Subcutaneous abdominal adipose tissue (tissue), 5 donors: ENCODE measurements at regions not wholly inside any gene's neighbourhood (a gene's known extent, or its start where the extent isn't known, plus 50 kb on each side); places are given as distances from the start of the nearest gene placed in this dataset.

Experiments
- H3K27ac ChIP-seq: one replicate; pipeline ENCODE4 v1.7.0; 2013; ENCODE audit warnings: low read depth, mild to moderate bottlenecking, inconsistent platforms, low read length, moderate library complexity
- H3K27me3 ChIP-seq, 5 donors: one replicate each; pipeline ENCODE4 v1.7.0; 2013; ENCODE audit warnings: low read length in 5 of 5, inconsistent platforms in 1 of 5; ENCODE audit not compliant: control insufficient read depth in 5 of 5, insufficient read depth in 4 of 5
- H3K36me3 ChIP-seq, 5 donors: one replicate each; pipeline ENCODE4 v1.7.0; 2013; ENCODE audit warnings: low read length in 5 of 5; ENCODE audit not compliant: control insufficient read depth in 5 of 5, insufficient read depth in 5 of 5
- H3K4me1 ChIP-seq, 5 donors: one replicate each; pipeline ENCODE4 v1.7.0; 2013; ENCODE audit warnings: low read length in 5 of 5, mild to moderate bottlenecking in 3 of 5, moderate library complexity in 1 of 5; ENCODE audit not compliant: control insufficient read depth in 5 of 5, insufficient read depth in 5 of 5
- H3K4me3 ChIP-seq, 5 donors: one replicate each; pipeline ENCODE4 v1.7.0; 2013; ENCODE audit warnings: low read length in 5 of 5, low read depth in 1 of 5
- H3K9ac ChIP-seq, 5 donors: one replicate each; pipeline ENCODE4 v1.7.0; 2013; ENCODE audit warnings: low read length in 5 of 5, mild to moderate bottlenecking in 4 of 5, moderate library complexity in 3 of 5
- H3K9me3 ChIP-seq, 5 donors: one replicate each; pipeline ENCODE4 v1.7.0; 2013; ENCODE audit warnings: low read length in 5 of 5; ENCODE audit not compliant: control insufficient read depth in 5 of 5
- donor health status: healthy.
- donor health status: healthy.
- donor health status: healthy.
- donor health status: healthy.
- donor health status: healthy.

DNA sequence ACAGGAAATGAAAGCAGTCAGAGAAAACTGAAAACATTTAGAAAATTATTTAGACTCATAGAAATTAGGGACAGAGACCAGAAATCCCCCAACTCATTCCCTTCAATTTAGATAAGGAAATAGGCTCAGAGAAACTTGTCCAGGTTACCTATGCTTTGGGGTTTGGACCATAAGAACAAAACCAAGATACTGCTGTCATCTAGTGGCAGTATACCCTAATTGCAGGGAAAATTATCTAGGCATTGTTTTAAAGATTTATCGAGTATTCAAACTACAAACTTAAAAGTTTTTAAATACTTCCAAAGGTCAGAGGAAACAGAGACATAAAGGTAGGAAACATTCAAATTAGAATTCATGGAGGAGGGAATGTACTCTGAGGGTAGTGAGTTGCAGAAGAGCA, 67.0 kb upstream of the KLHL13 start:
- H3K9me3 ChIP-seq = peaks cover 0 to 3% (median 0%) of the 10 kb centered on the region in 5 donors
- H3K4me3 ChIP-seq = no peak overlapping the region
- H3K36me3 ChIP-seq = no peaks in the 10 kb centered on the region
- H3K27ac ChIP-seq = no peak overlapping the region
- H3K4me1 ChIP-seq = no peaks in the 10 kb centered on the region
- peaks cover 0 to 3% (median under 1%) of the 10 kb centered on the region in 5 donors for H3K27me3 ChIP-seq
- no peak overlapping the region for H3K9ac ChIP-seq

DNA sequence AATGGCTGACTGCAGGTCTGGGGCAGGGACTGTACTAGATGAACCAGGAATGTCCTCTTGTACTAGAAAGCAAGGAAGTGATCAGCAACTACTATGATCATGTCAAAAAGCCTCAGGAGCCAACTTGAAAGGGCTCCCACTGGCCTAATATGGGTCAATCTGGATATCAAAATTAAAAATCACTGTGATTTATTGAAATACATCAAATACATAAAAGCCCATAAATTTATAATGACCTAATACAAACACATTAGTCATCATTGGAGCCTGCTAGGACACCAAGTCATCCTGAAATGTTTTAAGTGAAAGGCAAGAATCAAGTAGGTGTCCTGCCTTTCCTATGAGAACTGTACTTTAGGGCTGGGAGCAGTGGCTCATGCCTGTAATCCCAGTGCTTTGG, 70.5 kb upstream of the KLHL13 start:
- H3K27me3 ChIP-seq = peaks cover 0 to 6% (median 3%) of the 10 kb centered on the region in 5 donors
- H3K4me1 ChIP-seq = no peaks in the 10 kb centered on the region
- no peak overlapping the region for H3K9ac ChIP-seq
- H3K4me3 ChIP-seq = no peak overlapping the region
- H3K9me3 ChIP-seq = peaks cover 0 to 3% (median 0%) of the 10 kb centered on the region in 5 donors
- H3K27ac ChIP-seq = no peak overlapping the region
- H3K36me3 ChIP-seq = no peaks in the 10 kb centered on the region

DNA sequence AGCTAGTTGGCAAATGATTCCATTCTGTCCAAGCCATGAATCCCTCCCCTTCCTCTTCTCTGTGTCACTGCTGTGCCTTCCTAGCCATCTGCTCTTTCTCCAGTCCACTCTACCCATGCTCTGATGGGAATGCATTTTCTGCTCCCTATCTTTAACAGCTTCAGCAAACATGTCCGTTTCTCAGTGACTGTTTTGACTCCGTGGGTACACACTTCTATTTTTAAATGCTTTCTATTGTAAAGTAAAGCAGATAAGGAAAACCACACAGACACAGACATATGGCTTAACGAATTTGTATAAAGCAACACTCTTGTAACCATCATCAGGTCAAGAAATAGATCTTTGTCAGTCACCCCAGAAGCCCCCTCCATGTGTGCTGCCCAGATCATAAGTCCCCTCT, 72.4 kb upstream of the KLHL13 start:
- Histone ChIP-seq H3K9me3 (peaks cover 0 to under 1% (median 0%) of the 10 kb centered on the region in 5 donors), H3K36me3 (no peaks in the 10 kb centered on the region), H3K4me1 (no peaks in the 10 kb centered on the region), H3K9ac (no peak overlapping the region), H3K27ac (no peak overlapping the region), H3K4me3 (no peak overlapping the region), H3K27me3 (peaks cover 0 to 6% (median 3%) of the 10 kb centered on the region in 5 donors)

DNA sequence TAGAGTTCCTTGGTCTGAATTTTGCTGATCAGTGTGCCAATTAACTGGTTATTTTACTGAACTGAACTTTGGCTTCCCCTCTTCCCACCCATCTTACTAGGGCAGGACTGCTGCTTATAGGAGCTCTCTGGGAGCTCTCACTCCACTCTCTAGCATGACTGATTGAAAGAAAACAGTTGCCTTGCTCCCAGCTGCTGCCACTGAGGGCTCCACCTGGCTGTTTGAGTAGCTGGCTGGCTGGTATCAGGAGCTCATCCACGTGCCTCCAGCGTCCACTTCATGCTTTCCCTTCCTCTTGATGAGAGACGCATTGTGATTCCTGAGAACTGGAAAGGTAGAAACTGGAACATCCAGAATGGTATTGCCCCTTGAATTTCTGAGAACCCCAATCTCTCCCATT, 73.0 kb upstream of the KLHL13 start:
- Histone ChIP-seq H3K36me3 (no peaks in the 10 kb centered on the region), H3K27ac (no peak overlapping the region), H3K4me3 (no peak overlapping the region), H3K4me1 (no peaks in the 10 kb centered on the region), H3K27me3 (peaks cover 0 to 6% (median 3%) of the 10 kb centered on the region in 5 donors), H3K9ac (no peak overlapping the region), H3K9me3 (no peaks in the 10 kb centered on the region)

DNA sequence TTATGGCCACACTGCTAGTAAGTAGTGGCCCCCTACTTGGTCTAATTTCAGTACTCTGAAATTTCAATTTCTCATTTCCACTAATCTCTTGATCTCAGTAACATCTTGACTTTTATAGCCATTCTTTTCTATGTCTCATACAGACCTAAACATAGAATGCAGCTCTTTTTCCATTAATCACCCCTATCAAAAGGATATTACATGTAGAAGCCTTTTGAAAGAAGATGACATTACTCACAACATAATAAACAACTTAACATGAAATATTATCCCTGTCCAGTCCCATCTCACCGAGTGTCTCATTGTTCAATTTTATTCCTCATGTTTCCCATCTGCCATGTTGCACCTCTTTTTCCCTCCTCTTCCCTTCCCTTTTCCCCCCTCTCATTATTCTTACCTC, 81.1 kb upstream of the KLHL13 start:
- Histone ChIP-seq H3K4me1 (no peaks in the 10 kb centered on the region), H3K9ac (no peak overlapping the region), H3K27ac (no peak overlapping the region)

DNA sequence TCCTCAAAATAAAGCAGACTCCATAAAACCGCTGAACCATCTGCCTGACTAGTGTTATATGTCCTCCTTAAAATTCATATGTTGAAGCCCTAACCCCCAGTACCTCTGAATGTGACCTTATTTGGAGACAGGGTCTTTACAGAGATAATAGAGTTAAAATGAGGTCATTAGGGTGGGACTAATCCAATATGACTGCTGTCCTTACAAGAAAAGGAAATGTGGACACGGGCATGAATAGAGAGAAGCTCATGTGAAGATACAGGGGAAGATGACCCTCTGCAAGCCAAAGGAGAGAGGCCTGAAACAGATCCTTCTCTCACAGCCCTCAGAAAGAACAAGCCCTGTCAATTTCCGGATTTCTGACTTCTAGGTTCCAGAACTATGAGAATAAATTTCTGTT, 82.0 kb upstream of the KLHL13 start:
- H3K27me3 ChIP-seq = no peaks in the 10 kb centered on the region
- peaks cover 0 to 6% (median 0%) of the 10 kb centered on the region in 5 donors for H3K9me3 ChIP-seq

More for the DNA sequence above, 81.1 kb upstream of the KLHL13 start:
- Histone ChIP-seq H3K27me3 (no peaks in the 10 kb centered on the region), H3K36me3 (no peaks in the 10 kb centered on the region), H3K9me3 (peaks cover 0 to 6% (median 0%) of the 10 kb centered on the region in 5 donors), H3K4me3 (no peak overlapping the region)

DNA sequence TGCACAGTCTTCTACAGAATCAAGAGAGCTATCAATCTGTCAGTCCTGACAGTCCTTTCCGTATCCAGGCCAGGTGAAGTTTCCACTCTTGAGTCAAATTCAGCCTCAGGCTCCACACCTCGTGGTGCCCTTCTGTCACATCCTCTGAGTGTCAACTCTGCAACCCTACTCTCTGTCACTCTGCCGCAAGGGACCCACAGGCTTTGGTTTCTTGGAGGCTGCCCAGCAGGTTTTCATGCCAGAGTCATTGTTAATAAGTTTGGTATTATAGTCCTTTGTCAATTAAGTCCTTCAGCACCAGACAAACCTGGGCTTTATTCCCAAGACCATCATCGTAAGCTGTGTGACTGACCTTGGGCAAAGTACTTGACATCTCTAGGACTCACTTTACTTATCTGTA, 83.4 kb upstream of the KLHL13 start:
- no peak overlapping the region for H3K9ac ChIP-seq
- no peaks in the 10 kb centered on the region for H3K36me3 ChIP-seq
- H3K27me3 ChIP-seq = no peaks in the 10 kb centered on the region
- peaks cover 0 to 6% (median 0%) of the 10 kb centered on the region in 5 donors for H3K9me3 ChIP-seq
- H3K4me3 ChIP-seq = no peak overlapping the region
- H3K4me1 ChIP-seq = no peaks in the 10 kb centered on the region
- no peak overlapping the region for H3K27ac ChIP-seq

More for the DNA sequence above, 82.0 kb upstream of the KLHL13 start:
- no peak overlapping the region for H3K9ac ChIP-seq
- H3K4me1 ChIP-seq = no peaks in the 10 kb centered on the region
- H3K4me3 ChIP-seq = no peak overlapping the region
- H3K36me3 ChIP-seq = no peaks in the 10 kb centered on the region
- no peak overlapping the region for H3K27ac ChIP-seq

DNA sequence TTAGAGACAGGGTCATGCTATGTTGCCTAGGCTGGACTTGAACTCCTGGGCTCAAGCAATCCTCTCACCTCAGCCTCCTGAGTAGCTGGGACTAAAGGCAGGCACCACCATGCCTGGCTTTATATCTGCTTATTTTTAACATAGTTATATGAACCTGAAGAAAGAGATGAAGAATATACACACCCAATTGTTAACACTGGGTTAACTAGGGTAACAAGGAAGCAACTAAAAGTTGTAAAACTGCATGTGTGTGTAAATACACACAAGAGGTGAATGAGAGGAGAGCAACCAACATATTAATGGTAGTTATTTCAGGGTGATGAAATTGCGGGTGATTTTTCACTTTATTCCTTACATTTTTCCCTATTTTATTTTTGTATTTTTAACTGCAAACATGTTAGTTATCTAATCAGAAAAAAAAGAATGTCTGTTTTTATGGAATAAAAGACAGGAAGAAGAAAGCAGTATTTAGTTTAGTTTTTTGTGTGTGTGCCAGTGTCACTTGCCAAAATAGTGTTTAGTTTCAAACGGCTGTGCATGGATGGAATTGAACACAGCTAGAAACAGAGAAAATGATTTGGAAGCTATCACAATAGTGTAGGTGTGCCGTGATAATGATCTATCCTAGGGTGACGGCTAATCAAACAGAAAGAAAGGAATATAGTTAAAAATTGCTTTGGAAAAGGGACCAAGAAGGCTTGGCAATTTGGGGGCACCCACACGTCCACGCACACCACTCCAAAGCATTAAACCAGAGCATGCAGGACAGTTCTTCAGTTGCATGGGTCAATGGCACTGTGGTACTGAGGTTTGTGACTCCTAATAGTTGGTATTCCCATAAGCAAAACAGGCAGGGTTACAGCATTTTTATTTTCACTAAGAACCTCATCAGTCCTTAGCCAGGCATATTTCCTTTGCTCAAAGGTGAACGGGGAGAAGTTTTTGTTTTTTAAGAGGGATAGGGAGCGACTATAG, 89.1 kb upstream of the KLHL13 start:
- Histone ChIP-seq H3K36me3 (no peaks in the 10 kb centered on the region), H3K27ac (no peak overlapping the region), H3K27me3 (peaks cover 0 to 2% (median 0%) of the 10 kb centered on the region in 5 donors), H3K4me3 (no peak overlapping the region), H3K9ac (no peak overlapping the region), H3K4me1 (no peaks in the 10 kb centered on the region), H3K9me3 (peaks cover 0 to 6% (median 0%) of the 10 kb centered on the region in 5 donors)

DNA sequence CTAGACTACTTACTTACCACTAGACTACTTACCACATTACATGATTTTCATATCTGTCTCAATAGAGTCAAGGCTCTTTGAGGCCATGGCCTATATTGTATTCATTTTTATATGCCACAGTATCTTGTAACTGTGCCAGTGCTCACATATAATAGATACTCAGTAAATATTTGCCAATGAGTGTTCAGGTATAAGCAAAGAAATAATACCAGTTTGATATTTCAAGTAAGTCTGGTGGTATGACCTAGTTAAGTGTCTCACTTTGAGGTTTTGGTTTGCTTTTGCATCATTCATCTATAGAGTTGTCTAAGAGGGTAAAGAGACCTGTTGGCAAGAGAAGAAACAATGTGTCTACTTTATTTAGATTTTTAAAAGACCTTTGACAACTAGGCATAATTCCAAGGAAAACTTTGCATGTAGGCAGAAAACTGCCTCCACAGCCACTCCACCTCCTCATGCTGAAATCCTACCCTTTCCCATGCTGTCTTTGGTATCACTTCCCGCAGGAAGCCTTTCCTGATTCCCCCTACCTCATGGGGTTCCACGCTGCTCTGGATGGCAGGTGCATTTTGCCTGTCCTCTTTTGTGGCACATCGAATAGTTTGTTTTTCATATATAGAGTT, 91.3 kb upstream of the KLHL13 start:
- Histone ChIP-seq H3K27ac (no peak overlapping the region), H3K9me3 (no peaks in the 10 kb centered on the region), H3K27me3 (peaks cover 0 to 9% (median 5%) of the 10 kb centered on the region in 5 donors), H3K9ac (no peak overlapping the region), H3K4me3 (no peak overlapping the region), H3K36me3 (no peaks in the 10 kb centered on the region), H3K4me1 (no peaks in the 10 kb centered on the region)

DNA sequence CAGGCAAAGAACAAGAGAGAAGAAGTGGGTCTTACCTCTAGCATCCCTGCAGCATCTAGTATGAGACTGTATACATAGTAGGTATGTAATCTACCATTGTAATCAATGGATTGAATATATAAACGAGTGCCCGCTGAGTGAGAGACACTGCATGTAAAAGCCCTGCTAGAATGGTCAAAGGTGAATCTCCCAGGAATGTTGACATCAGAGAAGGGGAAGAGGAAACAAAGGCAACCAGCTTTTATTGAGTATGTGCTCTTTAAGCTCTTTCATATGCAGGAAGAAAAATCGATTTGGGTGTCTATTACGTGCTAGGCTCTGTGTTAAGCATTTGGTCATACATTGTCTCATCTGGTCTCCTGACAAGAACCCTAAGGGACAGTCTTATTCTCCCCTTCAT, 91.9 kb upstream of the KLHL13 start:
- H3K4me1 ChIP-seq = no peaks in the 10 kb centered on the region
- no peak overlapping the region for H3K9ac ChIP-seq
- H3K27ac ChIP-seq = no peak overlapping the region
- no peaks in the 10 kb centered on the region for H3K9me3 ChIP-seq
- peaks cover 0 to 9% (median 5%) of the 10 kb centered on the region in 5 donors for H3K27me3 ChIP-seq
- H3K36me3 ChIP-seq = no peaks in the 10 kb centered on the region
- H3K4me3 ChIP-seq = no peak overlapping the region
